K562 (cell line): ENCODE measurements at regions not wholly inside any gene's neighbourhood (a gene's known extent, or its start where the extent isn't known, plus 50 kb on each side); places are given as distances from the start of the nearest gene placed in this dataset.

ENCODE experiments used
- CBFB ChIP-seq: sonication (generic); formaldehyde crosslinking; IDR thresholded peaks from 2 replicates; pipeline ENCODE4 v1.4.0; 2020; ENCODE audit warnings: mild to moderate bottlenecking, missing genetic modification reagents
- CHD7 ChIP-seq: fragments of 200-600 bp; sonication (generic); IDR thresholded peaks from one replicate; pipeline ENCODE4 v1.6.1; 2012; ENCODE audit warnings: mild to moderate bottlenecking, low read depth, low read length, inconsistent platforms
- CREM ChIP-seq: IDR thresholded peaks from 2 replicates; pipeline ENCODE4 v1.6.1; 2014; ENCODE audit warnings: antibody characterized with exemption, low read depth
- DMBX1 ChIP-seq: fragments of 250-450 bp; sonication (Bioruptor Pico); IDR thresholded peaks from 2 replicates; pipeline ENCODE4 v1.8.0; 2022; ENCODE audit warnings: inconsistent platforms, mild to moderate bottlenecking, moderate library complexity, borderline replicate concordance
- EGR1 ChIP-seq: fragments of 450-650 bp; conservative IDR thresholded peaks from 2 replicates; pipeline ENCODE4 v1.6.1; 2017; ENCODE audit warnings: mild to moderate bottlenecking
- EP300 ChIP-seq: IDR thresholded peaks from 2 replicates; pipeline ENCODE4 v1.6.1; 2012; ENCODE audit warnings: low read length, improper control_type of control experiment
- EP400 ChIP-seq: fragments of 450-650 bp; IDR thresholded peaks from 2 replicates; pipeline ENCODE4 v1.6.1; 2017; ENCODE audit warnings: antibody characterized with exemption, mild to moderate bottlenecking, moderate library complexity
- FOSL1 ChIP-seq: fragments of 200-800 bp; sonication (Bioruptor generic); conservative IDR thresholded peaks from 2 replicates; pipeline ENCODE4 v1.6.1; 2016; ENCODE audit warnings: missing genetic modification characterization, missing compliant biosample characterization
- HIVEP1 ChIP-seq: fragments of 250-450 bp; sonication (Bioruptor Pico); IDR thresholded peaks from 2 replicates; pipeline ENCODE4 v1.4.0; 2020; ENCODE audit warnings: mild to moderate bottlenecking
- LEF1 ChIP-seq: fragments of 450-650 bp; IDR thresholded peaks from 2 replicates; pipeline ENCODE4 v1.6.1; 2016; ENCODE audit warnings: mild to moderate bottlenecking
- MCM3 ChIP-seq: fragments of 450-650 bp; IDR thresholded peaks from 2 replicates; pipeline ENCODE4 v1.6.1; 2016
- MTA1 ChIP-seq: fragments of 450-650 bp; IDR thresholded peaks from 2 replicates; pipeline ENCODE4 v1.6.1; 2017; ENCODE audit warnings: borderline replicate concordance
- NFRKB ChIP-seq: fragments of 450-650 bp; IDR thresholded peaks from 2 replicates; pipeline ENCODE4 v1.6.1; 2016; ENCODE audit warnings: low read depth
- PKNOX1 ChIP-seq: fragments of 450-650 bp; IDR thresholded peaks from 2 replicates; pipeline ENCODE4 v1.6.1; 2016
- SOX6 ChIP-seq: fragments of 450-650 bp; IDR thresholded peaks from 2 replicates; pipeline ENCODE4 v1.6.1; 2014; ENCODE audit warnings: mild to moderate bottlenecking
- TAL1 ChIP-seq: fragments of 450-650 bp; IDR thresholded peaks from 2 replicates; pipeline ENCODE4 v1.6.1; 2016; ENCODE audit warnings: mild to moderate bottlenecking
- USF1 ChIP-seq: sonication (generic); formaldehyde crosslinking; IDR thresholded peaks from 2 replicates; pipeline ENCODE4 v1.9.0; 2022; ENCODE audit warnings: mild to moderate bottlenecking, missing genetic modification reagents
- ZFPM2 ChIP-seq: fragments of 250-450 bp; sonication (Bioruptor Pico); IDR thresholded peaks from 2 replicates; pipeline ENCODE4 v1.5.1; 2022; ENCODE audit warnings: mild to moderate bottlenecking
- ZNF274 ChIP-seq: IDR thresholded peaks from 2 replicates; pipeline ENCODE4 v1.6.1; 2011; ENCODE audit warnings: low read depth, mild to moderate bottlenecking, low read length, moderate library complexity, borderline replicate concordance
- ZNF384 ChIP-seq: IDR thresholded peaks from 2 replicates; pipeline ENCODE4 v1.6.1; 2012; ENCODE audit warnings: low read depth, low read length, improper control_type of control experiment

GRCh38 chr11:92083123-92083522 is 141.5 kb upstream of the FAT3 start (continued):
- TF ChIP-seq EP400 = no peak
- no peak for TF ChIP-seq CHD7
- peak; percentile 43; the same call in 1 of the 2 replicates for TF ChIP-seq SOX6
- TF ChIP-seq HIVEP1 = no peak
- TF ChIP-seq FOSL1 (tag) = peak; percentile 50; the same call in 1 of the 2 replicates
- TF ChIP-seq DMBX1 (CRISPR knock-in tag) = peak; percentile 12; the same call in 1 of the 2 replicates
- peak; percentile 76 for TF ChIP-seq ZNF384
- peak; percentile 57; the same call in 1 of the 2 replicates for TF ChIP-seq EP300
- no peak for TF ChIP-seq MCM3
- no peak for TF ChIP-seq NFRKB
- TF ChIP-seq TAL1 = 0 out of 2 replicates have a peak, but pooled peaks have one; percentile 5
- TF ChIP-seq MTA1 = no peak
- no peak for TF ChIP-seq CBFB (CRISPR knock-in tag)
- TF ChIP-seq ZFPM2 (CRISPR knock-in tag) = no peak
- TF ChIP-seq ZNF274 = no peak
- TF ChIP-seq USF1 (CRISPR knock-in tag) = no peak
- TF ChIP-seq LEF1 = peak; percentile 41; the same call in 1 of the 2 replicates
- TF ChIP-seq PKNOX1 = peak; percentile 37
- no peak for TF ChIP-seq EGR1
- TF ChIP-seq CREM = no peak
